Psoas muscle (tissue), 7 donors: ENCODE measurements at regions not wholly inside any gene's neighbourhood (a gene's known extent, or its start where the extent isn't known, plus 50 kb on each side); places are given as distances from the start of the nearest gene placed in this dataset.

ENCODE experiments used
- ATAC-seq, 4 donors: fragments of 200-7000 bp; cut with Tn5 transposase; one replicate each; pipeline ENCODE4 v1.9.1; 2020; ENCODE audit warnings: moderate library complexity in 3 of 4, mild to moderate bottlenecking in 2 of 4
- DNase-seq, 2 donors: peaks; one replicate each; pipeline ENCODE4 v3.0.0-alpha.2; 2020
- H3K27ac ChIP-seq: fragments of 200-600 bp; one replicate; pipeline ENCODE4 v1.8.0; 2022
- H3K27me3 ChIP-seq, 3 donors: fragments of 200-600 bp in 1 of 3; one replicate each; pipeline versions ENCODE4 v1.6.1 to v1.8.0; 2013 to 2022; ENCODE audit warnings: low read length in 2 of 3, mild to moderate bottlenecking in 2 of 3, moderate library complexity in 1 of 3; ENCODE audit not compliant: insufficient read depth in 3 of 3
- H3K36me3 ChIP-seq, 2 donors: fragments of 200-600 bp in 1 of 2; one replicate each; pipeline versions ENCODE4 v1.6.1 to v1.8.0; 2013 to 2022; ENCODE audit warnings: low read depth in 1 of 2, mild to moderate bottlenecking in 1 of 2, moderate library complexity in 1 of 2; ENCODE audit not compliant: insufficient read depth in 1 of 2
- H3K4me1 ChIP-seq: fragments of 200-600 bp; one replicate; pipeline ENCODE4 v1.8.0; 2022
- H3K4me3 ChIP-seq: fragments of 200-600 bp; one replicate; pipeline ENCODE4 v1.8.0; 2022; ENCODE audit warnings: mild to moderate bottlenecking
- H3K9me3 ChIP-seq: fragments of 200-600 bp; one replicate; pipeline ENCODE4 v1.8.0; 2022
- WGBS, 3 donors: extraction: QIAGEN DNeasy Blood & Tissue Kit; methylation state at CpG; one replicate each; pipeline versions ENCODE4 v1.1.6 to v1.1.7; 2013; 5-methylcytosine and 5-hydroxymethylcytosine counted together
- intact Hi-C, 2 donors: fragments of 100-400 bp; cut with DNase I; formaldehyde crosslinking; loops; one replicate each; pipeline versions ENCODE4 v1.11.0 to v1.14.2; 2022
- TF ChIP-seq, protein P1 (sequence below): fragments of 200-600 bp; IDR thresholded peaks from one replicate; pipeline ENCODE4 v1.8.0; 2022; ENCODE audit warnings: antibody characterized with exemption
- donor health status: healthy with polysubstance abuse.
- donor health status: DM: no; HTN: no; CAD: no; lungs with moderate emphysema.
- donor health status: Bipolar disorder and iron deficiency.
- donor health status: healthy.
- donor health status: DM: yes; HTN: yes; CAD: no.
- donor health status: DM: no; HTN: no; CAD: no.
- donor health status: DM: yes; HTN: yes; CAD: no.

DNA sequence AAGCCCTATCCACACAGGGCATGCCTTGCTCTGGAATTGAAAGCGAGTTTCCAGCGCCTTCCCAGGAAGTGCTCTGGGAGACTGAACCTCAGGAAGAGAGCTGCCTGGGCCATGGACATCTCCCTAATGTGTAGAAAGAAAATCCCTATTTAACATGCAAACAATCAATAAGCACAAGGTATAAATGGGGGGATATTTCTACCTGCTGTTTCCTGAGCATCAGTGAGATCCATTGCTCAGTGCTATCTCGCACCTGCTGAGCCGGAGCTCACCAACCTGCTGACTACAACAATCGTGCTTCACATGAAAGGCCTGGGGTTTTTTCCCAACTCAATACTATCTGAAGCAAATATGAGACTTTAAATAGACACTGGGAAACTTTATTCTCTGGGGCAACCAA lies 584.0 kb downstream of the GLRX3 start:
- 86 to 89% (median 87%) methylated on average over 5 of the region's 5 CpGs for WGBS, 3 donors
- Histone ChIP-seq H3K4me1 (no peaks in the 10 kb centered on the region), H3K36me3 (no peaks in the 10 kb centered on the region), H3K27ac (no peak overlapping the region), H3K27me3 (peaks cover 0 to 2% (median 0%) of the 10 kb centered on the region in 3 donors), H3K9me3 (no peaks in the 10 kb centered on the region), H3K4me3 (no peak overlapping the region)
- ATAC-seq (no peak), DNase-seq (no peak)
- TF ChIP-seq, protein P1, sequence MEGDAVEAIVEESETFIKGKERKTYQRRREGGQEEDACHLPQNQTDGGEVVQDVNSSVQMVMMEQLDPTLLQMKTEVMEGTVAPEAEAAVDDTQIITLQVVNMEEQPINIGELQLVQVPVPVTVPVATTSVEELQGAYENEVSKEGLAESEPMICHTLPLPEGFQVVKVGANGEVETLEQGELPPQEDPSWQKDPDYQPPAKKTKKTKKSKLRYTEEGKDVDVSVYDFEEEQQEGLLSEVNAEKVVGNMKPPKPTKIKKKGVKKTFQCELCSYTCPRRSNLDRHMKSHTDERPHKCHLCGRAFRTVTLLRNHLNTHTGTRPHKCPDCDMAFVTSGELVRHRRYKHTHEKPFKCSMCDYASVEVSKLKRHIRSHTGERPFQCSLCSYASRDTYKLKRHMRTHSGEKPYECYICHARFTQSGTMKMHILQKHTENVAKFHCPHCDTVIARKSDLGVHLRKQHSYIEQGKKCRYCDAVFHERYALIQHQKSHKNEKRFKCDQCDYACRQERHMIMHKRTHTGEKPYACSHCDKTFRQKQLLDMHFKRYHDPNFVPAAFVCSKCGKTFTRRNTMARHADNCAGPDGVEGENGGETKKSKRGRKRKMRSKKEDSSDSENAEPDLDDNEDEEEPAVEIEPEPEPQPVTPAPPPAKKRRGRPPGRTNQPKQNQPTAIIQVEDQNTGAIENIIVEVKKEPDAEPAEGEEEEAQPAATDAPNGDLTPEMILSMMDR = no peak
- intact Hi-C loops = no loop called here

GRCh38 chr10:130721971-130722370 lies 585.8 kb downstream of the GLRX3 start:
- 65 to 67% (median 66%) methylated on average over 14 of the region's 14 CpGs for WGBS, 3 donors
- H3K9me3 ChIP-seq = no peaks in the 10 kb centered on the region
- no peak overlapping the region for H3K4me3 ChIP-seq
- ATAC-seq (no peak), DNase-seq (no peak)
- no peaks in the 10 kb centered on the region for H3K36me3 ChIP-seq
- no peak overlapping the region for H3K27ac ChIP-seq
- intact Hi-C loops = no loop called here
- H3K27me3 ChIP-seq = no peaks in the 10 kb centered on the region
- H3K4me1 ChIP-seq = no peaks in the 10 kb centered on the region
- TF ChIP-seq, protein P1 = no peak

DNA sequence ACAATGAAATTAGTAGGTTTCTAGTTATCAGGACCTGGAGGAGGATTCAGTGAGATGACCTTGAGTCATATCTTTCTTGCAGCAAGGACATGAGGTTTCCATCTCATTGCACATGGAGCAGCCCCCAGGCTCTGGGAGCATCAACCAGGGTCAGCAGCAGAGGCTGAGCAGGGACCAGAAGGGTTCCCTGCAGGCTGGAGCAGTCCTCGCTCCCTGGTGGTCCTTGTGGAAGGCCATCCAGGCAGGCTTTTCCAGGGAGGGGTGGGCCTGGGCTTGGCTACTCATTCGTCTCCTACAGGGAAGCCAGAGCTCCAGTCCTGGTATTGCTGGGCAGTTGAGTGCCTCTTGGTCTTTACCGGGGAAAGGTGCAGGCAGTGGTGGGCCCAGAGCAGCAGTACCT lies 587.5 kb downstream of the GLRX3 start:
- DNase-seq = no peak
- 84 to 87% (median 85%) methylated on average over 3 of the region's 3 CpGs for WGBS, 3 donors
- intact Hi-C loops = no loop called here

DNA sequence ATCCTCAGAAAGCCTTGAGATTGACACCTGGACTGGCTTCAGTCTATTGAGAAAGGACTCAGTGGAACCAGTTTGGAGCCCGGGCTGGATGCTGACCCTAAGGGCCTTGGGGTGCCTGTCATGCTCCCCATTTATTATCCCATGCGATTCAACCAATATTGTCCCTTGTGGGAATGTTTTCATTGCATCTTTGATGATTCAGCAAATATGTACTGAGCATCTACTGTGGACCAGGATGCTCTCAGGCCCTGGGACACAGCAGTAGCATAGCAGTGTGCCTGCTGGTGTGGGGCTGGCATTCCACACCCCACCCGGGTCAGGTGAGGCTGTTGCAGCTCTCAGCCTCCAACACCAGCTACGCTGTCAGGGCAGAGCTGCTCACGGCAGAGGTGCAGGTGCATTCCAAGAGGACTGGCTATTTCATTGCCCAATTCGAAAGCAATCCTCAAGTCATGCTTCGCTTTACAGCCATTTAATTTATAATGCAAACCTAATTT lies 586.0 kb downstream of the TCERG1L start:
- Histone ChIP-seq H3K4me1 (no peaks in the 10 kb centered on the region), H3K27me3 (peaks cover 0 to 7% (median 0%) of the 10 kb centered on the region in 3 donors), H3K27ac (no peak overlapping the region), H3K36me3 (no peaks in the 10 kb centered on the region), H3K4me3 (no peak overlapping the region), H3K9me3 (no peaks in the 10 kb centered on the region)
- intact Hi-C loops = no loop called here
- WGBS, 3 donors = 74 to 84% (median 83%) methylated on average over 7 of the region's 7 CpGs
- ATAC-seq = no peak
- TF ChIP-seq, protein P1 = no peak
- no peak for DNase-seq

More for the DNA sequence above, 587.5 kb downstream of the GLRX3 start:
- Histone ChIP-seq H3K4me1 (no peaks in the 10 kb centered on the region), H3K27ac (no peak overlapping the region), H3K9me3 (no peaks in the 10 kb centered on the region), H3K27me3 (peaks cover 0 to 7% (median 0%) of the 10 kb centered on the region in 3 donors), H3K36me3 (no peaks in the 10 kb centered on the region), H3K4me3 (no peak overlapping the region)
- TF ChIP-seq, protein P1 = no peak
- no peak for ATAC-seq
